Activated CD4-positive, CD25-positive, alpha-beta regulatory T cell treated with anti-CD3 and anti-CD28 coated beads, Interleukin-2, amount 50 U/mL, for 16 hours (primary cell): ENCODE measurements at regions not wholly inside any gene's neighbourhood (a gene's known extent, or its start where the extent isn't known, plus 50 kb on each side); places are given as distances from the start of the nearest gene placed in this dataset.

Experiments used
- DNase-seq: peaks from one replicate; pipeline ENCODE4 v3.0.0-alpha.2; 2020; ENCODE audit warnings: low read depth, low spot score

DNA sequence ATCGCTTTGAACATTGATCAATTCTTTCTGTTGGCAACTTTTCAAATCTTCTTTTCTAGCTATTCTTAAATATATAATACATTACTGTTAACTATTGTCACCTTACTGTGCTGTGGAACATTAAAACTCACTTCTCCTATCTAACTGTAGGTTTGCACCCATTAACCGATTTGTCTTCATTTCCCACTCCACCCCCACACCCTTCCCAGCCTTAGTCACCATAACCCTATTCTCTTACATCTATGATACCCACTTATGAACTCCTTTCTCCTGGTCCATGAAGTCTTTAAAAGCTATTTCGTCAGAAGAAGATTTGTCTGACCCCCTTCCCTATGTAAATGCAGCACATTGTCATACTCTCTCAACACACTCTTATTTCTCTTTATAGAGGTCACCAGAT lies 993.4 kb upstream of the EEF2KMT start:
- DNase-seq = no peak

- no peak for DNase-seq
Observed at GRCh38 chr16:6081320-6081976, 983.9 kb upstream of the EEF2KMT start.

DNA sequence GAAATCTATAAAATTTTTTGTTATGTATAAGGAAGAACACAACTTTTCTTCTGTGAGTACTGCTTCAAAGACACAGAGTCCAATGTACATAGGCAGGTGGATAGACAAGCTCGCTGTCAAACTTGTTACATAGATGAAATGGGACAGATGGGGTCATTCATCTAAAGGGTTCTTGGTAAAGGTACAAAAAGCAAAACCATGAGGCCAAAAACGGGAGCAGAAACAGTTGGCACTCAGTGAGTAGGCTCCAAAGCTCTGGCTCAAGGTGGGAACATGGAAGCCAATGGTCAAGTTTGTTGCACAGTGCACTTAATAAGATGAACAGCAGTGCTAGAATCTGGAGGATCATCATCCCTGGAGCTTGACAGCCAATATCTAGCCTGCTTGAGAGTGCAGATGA lies 979.0 kb upstream of the EEF2KMT start:
- no peak for DNase-seq

GRCh38 chr16:6068063-6068462 lies 970.5 kb upstream of the EEF2KMT start:
- no peak for DNase-seq

DNA sequence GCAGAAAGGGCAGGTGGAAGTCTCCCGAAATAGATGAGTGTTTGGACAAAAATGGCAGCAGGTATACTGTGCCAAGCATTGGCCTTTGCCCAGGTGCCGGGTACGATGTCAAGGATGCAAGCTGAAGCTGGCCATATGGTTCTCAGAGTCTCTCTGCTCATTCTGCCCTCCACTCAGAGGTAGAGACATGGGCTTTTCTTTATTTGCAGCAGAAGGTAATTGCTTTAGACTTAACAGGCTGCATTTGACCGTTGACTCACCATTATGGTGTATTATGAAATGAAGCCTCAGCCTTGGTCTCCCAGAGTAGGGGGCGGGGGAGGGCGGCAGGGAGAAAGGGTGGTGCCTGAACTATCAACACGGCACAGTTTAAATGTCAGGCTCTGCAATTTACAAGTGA lies 969.1 kb upstream of the EEF2KMT start:
- DNase-seq = no peak

GRCh38 chr16:6063526-6063925 lies 965.9 kb upstream of the EEF2KMT start:
- DNase-seq = no peak

DNA sequence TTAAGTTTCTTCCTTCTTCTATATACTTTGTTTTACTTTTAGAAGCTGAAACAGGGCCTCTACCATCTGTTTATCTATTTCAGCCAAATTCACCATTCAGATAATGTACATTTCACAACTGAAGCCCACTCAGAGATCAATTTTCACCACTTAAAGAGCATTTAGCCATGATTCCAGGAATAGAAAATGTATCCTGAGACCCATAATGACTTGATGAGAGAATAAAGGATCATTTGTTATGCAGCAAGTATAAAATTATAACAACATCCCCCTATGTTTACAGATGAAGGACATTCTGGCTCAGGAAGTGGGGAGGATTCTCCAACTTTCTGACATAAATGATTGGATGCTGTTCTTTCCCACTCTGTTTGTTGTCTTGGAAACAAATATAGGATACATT lies 962.1 kb upstream of the EEF2KMT start:
- DNase-seq = no peak

- no peak for DNase-seq
Observed at GRCh38 chr16:6057821-6058220, 960.2 kb upstream of the EEF2KMT start.

DNA sequence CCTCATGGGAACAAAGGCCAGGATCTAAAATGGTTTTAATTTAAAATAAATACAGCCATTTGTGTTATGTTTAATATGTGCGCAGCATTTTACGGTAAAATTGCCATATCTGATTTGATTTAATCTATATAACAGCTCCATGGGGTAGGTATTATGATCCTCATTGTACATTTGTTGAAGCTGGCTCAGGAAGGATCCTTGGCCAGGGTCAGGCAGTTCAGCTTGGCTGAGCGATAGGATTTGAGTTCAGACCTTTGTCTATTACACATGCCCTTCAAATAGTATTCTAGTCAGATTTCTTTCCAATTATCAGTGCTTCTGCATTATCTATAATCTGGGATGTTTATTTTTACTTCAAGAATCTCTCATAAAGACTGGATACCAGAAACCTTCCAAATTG lies 950.4 kb upstream of the EEF2KMT start:
- DNase-seq = no peak

- DNase-seq = no peak
Observed at GRCh38 chr16:6047325-6047724, 949.7 kb upstream of the EEF2KMT start.

GRCh38 chr16:6038941-6039645 lies 941.5 kb upstream of the EEF2KMT start:
- DNase-seq = no peak

GRCh38 chr16:6035161-6035560 lies 937.6 kb upstream of the EEF2KMT start:
- DNase-seq = no peak

DNA sequence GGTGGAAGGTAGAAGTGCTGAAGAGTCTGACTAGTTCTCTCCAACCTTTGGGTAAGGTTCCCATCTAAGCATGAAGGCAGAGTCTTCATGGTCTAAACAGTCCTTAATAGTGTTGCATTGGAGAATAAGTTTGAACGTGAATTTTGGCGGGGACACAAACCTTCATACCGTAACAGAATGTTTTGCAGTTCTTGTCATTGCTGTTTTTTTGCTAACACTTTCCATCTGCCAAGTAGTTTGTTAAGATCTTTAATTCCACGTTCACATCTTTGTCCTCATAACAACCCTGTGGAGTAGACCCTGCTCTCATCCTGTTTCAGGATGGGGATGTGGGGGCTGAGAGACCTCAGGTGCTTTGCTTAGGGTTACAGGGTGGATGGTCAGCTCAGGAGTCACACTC lies 936.9 kb upstream of the EEF2KMT start:
- DNase-seq = no peak

GRCh38 chr16:6032438-6032837 lies 934.8 kb upstream of the EEF2KMT start:
- no peak for DNase-seq

DNA sequence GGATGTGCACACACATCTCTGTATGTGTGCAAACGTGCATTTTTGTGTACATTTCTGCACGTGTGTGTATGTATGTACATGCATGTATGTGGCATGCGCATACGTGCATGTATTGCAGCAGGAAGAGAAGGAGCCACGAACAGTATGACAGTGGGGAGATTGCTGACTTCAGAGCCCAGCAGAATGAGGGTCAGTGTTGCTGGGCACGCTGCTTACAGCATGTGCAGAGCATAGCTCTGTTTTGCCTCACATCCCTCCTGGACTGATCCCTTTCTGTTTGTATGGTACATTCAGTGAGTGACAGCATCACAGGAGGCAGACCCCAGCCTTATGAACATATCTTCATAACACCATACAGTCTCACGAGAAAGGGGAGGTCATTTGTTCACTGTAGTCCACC lies 934.0 kb upstream of the EEF2KMT start:
- no peak for DNase-seq

GRCh38 chr16:6031102-6031501 lies 933.5 kb upstream of the EEF2KMT start:
- DNase-seq = no peak

DNA sequence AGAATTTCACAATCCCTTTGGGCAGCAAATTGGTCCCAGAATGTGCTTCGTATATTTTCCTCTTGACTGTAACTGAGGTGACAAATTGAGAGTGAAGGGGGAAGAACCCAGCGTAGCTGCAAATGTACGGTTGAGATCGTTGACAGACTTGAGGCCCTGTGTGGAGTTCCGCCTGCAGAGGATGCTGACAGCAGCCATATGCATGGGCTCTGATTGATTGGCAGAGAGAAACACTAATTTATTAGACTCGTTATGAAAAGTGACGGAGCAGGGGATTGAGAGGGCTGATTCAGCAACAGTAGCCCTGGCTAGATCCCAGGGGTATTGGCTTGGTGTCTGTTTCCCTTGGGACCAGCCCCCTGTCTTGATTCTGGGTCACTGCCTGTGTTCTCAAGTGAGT lies 930.1 kb upstream of the EEF2KMT start:
- no peak for DNase-seq

DNA sequence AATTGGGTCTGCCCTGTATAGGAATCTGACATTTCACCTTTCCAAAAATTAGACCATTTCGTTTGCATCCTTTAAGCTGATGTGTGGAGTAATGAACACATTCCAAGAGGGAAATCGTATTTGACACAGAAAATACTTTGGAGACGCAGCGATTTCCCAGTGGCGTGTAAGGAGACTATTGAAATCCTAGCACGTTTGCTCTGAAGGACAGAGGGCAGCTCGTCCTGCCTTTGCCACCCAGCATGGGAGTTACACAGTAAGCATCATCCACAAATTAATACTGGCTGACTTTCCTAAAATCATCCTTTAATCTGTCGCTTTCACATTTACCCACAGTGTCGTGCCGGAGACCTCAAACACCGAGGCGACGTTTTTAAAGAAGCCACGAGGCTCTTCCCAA lies 925.9 kb upstream of the EEF2KMT start:
- DNase-seq = no peak

DNA sequence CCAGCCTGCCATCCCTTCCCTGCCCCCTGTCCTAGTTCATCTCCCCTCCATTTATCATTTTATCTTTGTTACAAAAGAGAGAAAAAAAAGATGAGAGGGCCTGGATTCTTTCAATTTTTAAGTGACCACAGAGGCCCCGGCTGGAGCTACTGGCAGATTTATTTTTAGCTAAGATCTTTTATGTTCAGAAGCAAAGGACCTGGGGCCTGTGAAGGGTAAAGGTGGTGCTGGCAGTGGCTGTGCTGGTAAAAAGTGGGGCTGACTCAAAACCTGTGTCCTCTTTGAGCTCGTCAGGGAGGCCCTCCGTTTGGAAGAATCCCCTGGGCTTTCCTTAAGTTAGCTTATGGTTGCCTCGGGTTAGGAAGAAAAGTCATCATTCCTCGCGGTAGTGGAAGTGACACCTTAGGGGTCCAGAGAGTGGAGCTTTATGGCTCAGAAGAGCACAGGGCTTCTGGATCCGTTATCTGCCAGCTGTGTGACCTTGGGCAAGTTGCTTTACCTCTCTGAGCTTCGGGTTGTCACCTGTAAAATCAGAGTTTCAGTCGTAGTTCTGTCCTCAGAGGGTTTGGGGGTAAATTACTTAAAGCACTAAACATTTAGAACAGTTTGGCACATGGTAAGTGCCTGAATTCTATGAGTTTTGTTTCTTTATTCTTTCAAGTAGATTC lies 923.8 kb upstream of the EEF2KMT start:
- no peak for DNase-seq

GRCh38 chr16:6020162-6020985 lies 922.8 kb upstream of the EEF2KMT start:
- DNase-seq = no peak

- no peak for DNase-seq
Observed at GRCh38 chr16:6019490-6019991, 921.9 kb upstream of the EEF2KMT start.
